Erythroblast (primary cell): ENCODE measurements at regions not wholly inside any gene's neighbourhood (a gene's known extent, or its start where the extent isn't known, plus 50 kb on each side); places are given as distances from the start of the nearest gene placed in this dataset.

Experiments
- GATA1 ChIP-seq: IDR thresholded peaks from 2 replicates; pipeline ENCODE4 v1.6.1; 2011; ENCODE audit warnings: low read depth, mild to moderate bottlenecking, control low read depth, low read length, moderate library complexity
- POLR2A ChIP-seq: IDR thresholded peaks from 2 replicates; pipeline ENCODE4 v1.6.1; 2011; ENCODE audit warnings: mild to moderate bottlenecking, low read length

DNA sequence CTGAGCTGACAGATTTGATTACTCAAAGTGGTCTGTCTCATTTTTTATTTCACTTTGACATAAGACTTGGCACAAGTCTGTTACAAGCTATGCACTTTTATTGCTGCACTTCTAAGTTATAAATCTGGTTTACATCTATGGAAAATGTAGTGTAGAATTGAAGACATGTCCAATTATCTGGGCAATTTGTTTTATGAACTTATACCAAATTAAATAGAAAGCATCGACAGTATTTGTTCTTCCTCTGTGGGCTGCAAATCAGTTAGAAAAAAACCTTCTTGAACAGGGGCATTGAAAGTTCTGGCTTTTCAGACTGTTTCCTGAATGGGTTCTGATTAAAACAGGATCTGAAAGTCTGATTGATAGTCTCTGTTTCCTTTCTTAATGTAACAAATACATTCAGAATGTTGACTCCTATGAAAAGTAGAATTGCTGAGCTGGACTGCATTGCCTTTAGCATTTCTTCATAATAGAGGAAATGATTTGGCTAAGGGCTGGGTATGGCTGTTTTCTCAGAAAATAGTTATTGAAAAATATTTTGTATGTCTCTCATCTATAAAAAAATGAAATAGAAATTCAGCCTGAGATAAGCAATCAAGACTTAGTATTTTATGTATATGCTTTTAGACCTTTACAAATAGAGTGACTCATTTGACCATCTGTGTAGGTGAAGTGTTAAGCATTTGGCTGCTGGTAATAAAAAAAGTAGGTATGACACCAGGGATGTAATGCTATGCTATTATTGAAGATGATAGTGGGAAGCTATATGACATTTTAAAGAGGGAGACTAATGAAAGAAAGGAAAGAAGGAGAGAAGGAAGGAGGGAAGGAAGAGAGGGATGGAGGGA is 210.9 kb upstream of the SPRY2 start:
- no peak for TF ChIP-seq POLR2A
- no peak for TF ChIP-seq GATA1
